ENCODE measurements at regions not wholly inside any gene's neighbourhood (a gene's known extent, or its start where the extent isn't known, plus 50 kb on each side); places are given as distances from the start of the nearest gene placed in this dataset.

GRCh38 chr1:14412235-14412634 lies 186.2 kb upstream of the KAZN start:
- no peaks in the 10 kb centered on the region for H3K4me1 ChIP-seq (ENCODE audit: insufficient read depth, low read length)
- no peak for DNase-seq (ENCODE audit: low spot score)
- peaks cover 0 to 5% of the 10 kb centered on the region in 2 experiments; a peak in 1 of 5 replicates for H3K27me3 ChIP-seq (ENCODE audit: control insufficient read depth in 1 of 2, insufficient read depth in 2 of 2, low read length in 2 of 2)
- ChIA-PET CTCF (ENCODE audit: low intra/inter-chr PET ratio, low total read pairs) (no interaction called here), POLR2A (no interaction called here)
- ATAC-seq, result no peak
- H3K79me2 ChIP-seq (ENCODE audit: insufficient read depth, low read length), result no peaks in the 10 kb centered on the region
- no peak overlapping the region for H2AFZ ChIP-seq (ENCODE audit: low read length)
- H3K4me3 ChIP-seq (replicated peaks in 1 of 3; ENCODE audit: insufficient read depth in 1 of 3, low read depth in 2 of 3, low read length in 3 of 3), result no peak overlapping the region
- no TSS peak for BruUV-seq (replicated peaks)
- H3K9ac ChIP-seq (ENCODE audit: insufficient read depth, low read depth, low read length), result no peak overlapping the region
- no peaks in the 10 kb centered on the region for H3K36me3 ChIP-seq (replicated peaks in 1 of 2; ENCODE audit: control insufficient read depth in 1 of 2, insufficient read depth in 2 of 2, low read length in 2 of 2)
- no peaks in the 10 kb centered on the region for H4K20me1 ChIP-seq (ENCODE audit: insufficient read depth, low read length)
- intact Hi-C loops (cut with micrococcal nuclease; ENCODE audit: unreplicated experiment), result no loop called here
- no peaks in the 10 kb centered on the region for H3K9me3 ChIP-seq (ENCODE audit: low read length)
- H3K4me2 ChIP-seq (ENCODE audit: low read depth, low read length), result no peak overlapping the region
- no peak for FAIRE-seq
- no peak overlapping the region for H3K27ac ChIP-seq (ENCODE audit: extremely low read length, insufficient read depth, low read length)
- in situ Hi-C loops (cut with HindIII; ENCODE audit: extremely low pct_ligation_motif_present, low pct_unique_long_range_greater_than_20kb), result no loop called here
- TF ChIP-seq MAFK (conservative IDR thresholded peaks at IDR 0.05 in 1 of 2, IDR thresholded peaks at IDR 0.05 in 1 of 2; ENCODE audit: low read length in 2 of 2), result peak; percentile 59 to 70
- peak; percentile 60; the same call in 1 of the 2 replicates for TF ChIP-seq MAFF (IDR thresholded peaks at IDR 0.05; ENCODE audit: low read depth, low read length)
- TF ChIP-seq ZNF678 (CRISPR knock-in tag; IDR thresholded peaks at IDR 0.05), result no peak

GRCh38 chr1:14413819-14414490 lies 184.5 kb upstream of the KAZN start:
- no peaks in the 10 kb centered on the region for H3K79me2 ChIP-seq (ENCODE audit: insufficient read depth, low read length)
- 9% methylated on average over 5 of the region's 5 CpGs for WGBS (ENCODE audit: low lambda C conversion rate)
- H4K20me1 ChIP-seq (ENCODE audit: insufficient read depth, low read length), result no peaks in the 10 kb centered on the region
- no peak overlapping the region for H3K4me3 ChIP-seq (replicated peaks in 1 of 3; ENCODE audit: insufficient read depth in 1 of 3, low read depth in 2 of 3, low read length in 3 of 3)
- H3K4me2 ChIP-seq (ENCODE audit: low read depth, low read length), result no peak overlapping the region
- BruUV-seq (replicated peaks), result no TSS peak
- no peak for FAIRE-seq
- H3K27me3 ChIP-seq (ENCODE audit: control insufficient read depth in 1 of 2, insufficient read depth in 2 of 2, low read length in 2 of 2), result peaks cover 0 to 5% of the 10 kb centered on the region in 2 experiments; a peak in 1 of 5 replicates
- H3K36me3 ChIP-seq (replicated peaks in 1 of 2; ENCODE audit: control insufficient read depth in 1 of 2, insufficient read depth in 2 of 2, low read length in 2 of 2), result no peaks in the 10 kb centered on the region
- no peaks in the 10 kb centered on the region for H3K9me3 ChIP-seq (ENCODE audit: low read length)
- no peak overlapping the region for H2AFZ ChIP-seq (ENCODE audit: low read length)
- no peak overlapping the region for H3K9ac ChIP-seq (ENCODE audit: insufficient read depth, low read depth, low read length)
- ATAC-seq, result no peak
- no peaks in the 10 kb centered on the region for H3K4me1 ChIP-seq (ENCODE audit: insufficient read depth, low read length)
- intact Hi-C loops (cut with micrococcal nuclease; ENCODE audit: unreplicated experiment) (no loop called here), in situ Hi-C loops (cut with HindIII; ENCODE audit: extremely low pct_ligation_motif_present, low pct_unique_long_range_greater_than_20kb) (no loop called here)
- DNase-seq (ENCODE audit: low spot score), result no peak
- no peak overlapping the region for H3K27ac ChIP-seq (ENCODE audit: extremely low read length, insufficient read depth, low read length)
- ChIA-PET CTCF (ENCODE audit: low intra/inter-chr PET ratio, low total read pairs) (no interaction called here), POLR2A (no interaction called here)
- TF ChIP-seq NFKBIZ (CRISPR knock-in tag; IDR thresholded peaks at IDR 0.05), result no peak
- no peak for TF ChIP-seq ZFP1 (CRISPR knock-in tag; IDR thresholded peaks at IDR 0.05)
- no peak for TF ChIP-seq ZNF251 (CRISPR knock-in tag; IDR thresholded peaks at IDR 0.05)
- no peak for TF ChIP-seq ZNF12 (CRISPR knock-in tag; IDR thresholded peaks at IDR 0.05)
- no peak for TF ChIP-seq TBX3 (IDR thresholded peaks at IDR 0.05; ENCODE audit: borderline replicate concordance)
- no peak for TF ChIP-seq DNMT3B (CRISPR knock-in tag; conservative IDR thresholded peaks at IDR 0.05)
- no peak for TF ChIP-seq FOXP1 (IDR thresholded peaks at IDR 0.05)
- TF ChIP-seq FOXP1 (CRISPR knock-in tag; IDR thresholded peaks at IDR 0.05), result no peak
- no peak for TF ChIP-seq ZNF768 (CRISPR knock-in tag; IDR thresholded peaks at IDR 0.05)
- no peak for TF ChIP-seq SRY (CRISPR knock-in tag; IDR thresholded peaks at IDR 0.05)
- no peak for TF ChIP-seq HIC2 (CRISPR knock-in tag; IDR thresholded peaks at IDR 0.05; ENCODE audit: low read depth)
- TF ChIP-seq, protein P1, sequence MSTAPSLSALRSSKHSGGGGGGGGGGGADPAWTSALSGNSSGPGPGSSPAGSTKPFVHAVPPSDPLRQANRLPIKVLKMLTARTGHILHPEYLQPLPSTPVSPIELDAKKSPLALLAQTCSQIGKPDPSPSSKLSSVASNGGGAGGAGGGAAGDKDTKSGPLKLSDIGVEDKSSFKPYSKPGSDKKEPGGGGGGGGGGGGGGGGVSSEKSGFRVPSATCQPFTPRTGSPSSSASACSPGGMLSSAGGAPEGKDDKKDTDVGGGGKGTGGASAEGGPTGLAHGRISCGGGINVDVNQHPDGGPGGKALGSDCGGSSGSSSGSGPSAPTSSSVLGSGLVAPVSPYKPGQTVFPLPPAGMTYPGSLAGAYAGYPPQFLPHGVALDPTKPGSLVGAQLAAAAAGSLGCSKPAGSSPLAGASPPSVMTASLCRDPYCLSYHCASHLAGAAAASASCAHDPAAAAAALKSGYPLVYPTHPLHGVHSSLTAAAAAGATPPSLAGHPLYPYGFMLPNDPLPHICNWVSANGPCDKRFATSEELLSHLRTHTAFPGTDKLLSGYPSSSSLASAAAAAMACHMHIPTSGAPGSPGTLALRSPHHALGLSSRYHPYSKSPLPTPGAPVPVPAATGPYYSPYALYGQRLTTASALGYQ (CRISPR knock-in tag; IDR thresholded peaks at IDR 0.05), result no peak
- no peak for TF ChIP-seq SMARCE1 (IDR thresholded peaks at IDR 0.05; ENCODE audit: borderline replicate concordance)
- no peak for TF ChIP-seq ONECUT2 (CRISPR knock-in tag; IDR thresholded peaks at IDR 0.05)
- no peak for TF ChIP-seq ZNF678 (CRISPR knock-in tag; IDR thresholded peaks at IDR 0.05)
- no peak for TF ChIP-seq NONO (IDR thresholded peaks at IDR 0.05)
- no peak for TF ChIP-seq NONO (CRISPR knock-in tag; conservative IDR thresholded peaks at IDR 0.05)
